ENCODE measurements at regions not wholly inside any gene's neighbourhood (a gene's known extent, or its start where the extent isn't known, plus 50 kb on each side); places are given as distances from the start of the nearest gene placed in this dataset.

DNA sequence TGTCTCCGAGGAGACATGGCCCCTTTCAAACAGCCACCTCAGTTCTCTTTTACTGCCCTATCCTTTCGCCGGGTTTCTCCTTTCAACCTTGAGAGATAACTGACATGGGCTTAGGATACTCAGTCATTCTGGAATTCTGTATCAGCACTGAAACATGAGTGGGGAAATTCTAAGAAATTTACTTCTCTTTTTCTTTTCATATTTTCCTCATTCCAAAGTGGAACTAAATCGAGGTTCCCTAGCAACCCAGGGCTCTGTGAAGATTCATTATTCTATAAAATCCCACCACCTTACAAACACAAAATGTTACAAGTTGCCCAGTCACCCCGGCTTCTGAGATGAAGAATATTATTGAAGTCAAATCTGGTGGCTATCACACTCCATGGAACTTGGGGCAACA lies 319.2 kb downstream of the ENC1 start:
- no peak for DNase-seq (ENCODE audit: low read depth in 2 of 2)

DNA sequence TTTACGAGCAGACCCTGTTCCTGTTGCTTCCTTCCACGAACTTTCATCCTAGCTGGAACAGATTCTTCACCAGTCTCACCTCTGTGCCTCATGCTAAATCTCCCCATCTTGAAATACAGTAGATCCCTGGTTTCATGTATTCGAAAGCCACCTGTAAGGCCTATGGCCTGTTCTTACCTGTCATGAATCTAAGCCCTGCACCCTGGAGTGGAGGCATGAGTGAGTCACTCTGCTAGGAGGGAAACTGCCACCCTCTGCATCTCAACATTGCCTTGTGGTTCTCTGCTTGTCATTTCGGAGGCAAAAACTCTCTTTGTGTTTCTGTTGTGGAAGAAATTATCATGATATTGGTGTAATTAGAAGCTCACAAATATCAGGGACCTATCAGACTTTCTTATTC lies 320.0 kb downstream of the ENC1 start:
- no peak for DNase-seq (ENCODE audit: low read depth in 2 of 2)

GRCh38 chr5:74319076-74319475 lies 321.5 kb downstream of the ENC1 start:
- no peak for DNase-seq (ENCODE audit: low read depth in 2 of 2)

DNA sequence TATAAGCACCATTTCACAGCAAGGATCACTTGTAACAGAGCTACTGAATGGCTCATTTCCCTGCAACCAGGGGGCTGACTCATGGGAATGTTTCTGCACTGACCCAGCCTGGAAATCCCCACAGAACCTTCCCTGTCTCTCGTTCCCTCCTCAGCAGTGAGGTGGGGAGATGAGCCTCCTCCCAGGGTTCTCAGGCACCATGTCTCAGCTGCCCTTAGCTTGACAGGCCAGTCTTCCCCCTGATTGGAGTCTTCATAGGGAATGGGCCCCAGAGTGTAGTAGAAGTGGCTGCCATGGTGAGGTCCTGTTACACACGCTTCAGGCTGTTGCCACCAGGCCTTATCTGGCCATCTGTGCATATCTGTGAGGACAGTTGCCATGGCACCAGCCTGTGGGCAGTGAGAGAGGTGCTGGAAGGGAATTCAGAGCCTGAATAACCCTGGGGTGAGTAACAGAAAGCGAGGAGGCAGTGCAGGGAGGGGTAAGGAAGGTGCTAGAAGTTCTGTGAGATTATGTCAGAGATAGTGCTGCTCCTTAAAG lies 324.4 kb downstream of the ENC1 start:
- DNase-seq (ENCODE audit: low read depth in 2 of 2), result no peak

- DNase-seq (ENCODE audit: low read depth in 2 of 2), result no peak
These were observed 325.6 kb downstream of the ENC1 start for GRCh38 chr5:74314906-74315305.

DNA sequence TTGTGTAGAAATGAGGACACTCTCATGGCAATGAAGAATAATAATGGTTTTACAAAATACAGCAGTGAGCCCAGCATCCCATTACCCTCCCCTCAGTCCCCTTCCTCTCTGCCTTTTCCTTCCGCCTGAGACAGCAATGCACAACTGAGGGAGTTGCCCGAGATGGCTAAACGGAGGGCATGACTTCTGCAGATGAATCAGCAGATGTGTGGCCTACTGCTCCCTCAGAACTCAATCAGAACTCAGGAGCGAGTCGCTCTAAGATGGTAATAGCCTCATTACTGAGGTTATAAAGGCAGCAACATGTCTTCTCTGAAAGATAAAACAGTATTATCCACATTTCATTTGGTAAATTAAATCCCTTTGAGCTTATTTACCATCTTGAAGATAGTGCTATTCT lies 326.6 kb downstream of the ENC1 start:
- no peak for DNase-seq (ENCODE audit: low read depth in 2 of 2)

GRCh38 chr5:74312746-74313145 lies 327.8 kb downstream of the ENC1 start:
- DNase-seq (ENCODE audit: low read depth in 2 of 2), result no peak

DNA sequence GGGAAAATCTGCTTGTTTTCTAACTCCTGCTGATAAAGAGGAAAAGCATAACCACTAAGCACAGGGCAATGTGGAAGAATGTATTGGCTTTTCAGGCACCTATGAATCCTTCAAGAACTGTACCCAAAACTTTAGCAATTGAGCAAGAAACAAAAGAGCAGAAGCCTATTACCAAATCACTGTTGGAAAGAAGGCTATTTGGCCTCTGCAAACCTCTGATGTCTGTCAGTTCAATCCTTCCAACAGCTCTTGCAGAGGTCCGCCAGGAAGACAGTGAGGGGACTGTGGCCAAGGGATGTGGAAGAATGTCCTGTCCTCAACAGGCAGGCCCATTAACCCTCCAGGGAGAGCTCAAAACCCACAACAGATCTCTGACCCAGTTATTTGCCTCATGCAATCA lies 328.6 kb downstream of the ENC1 start:
- DNase-seq (ENCODE audit: low read depth in 2 of 2), result no peak

GRCh38 chr5:74310997-74311930 lies 329.3 kb downstream of the ENC1 start:
- no peak for DNase-seq (ENCODE audit: low read depth in 2 of 2)

GRCh38 chr5:74310386-74310785 lies 330.1 kb downstream of the ENC1 start:
- no peak for DNase-seq (ENCODE audit: low read depth in 2 of 2)

DNA sequence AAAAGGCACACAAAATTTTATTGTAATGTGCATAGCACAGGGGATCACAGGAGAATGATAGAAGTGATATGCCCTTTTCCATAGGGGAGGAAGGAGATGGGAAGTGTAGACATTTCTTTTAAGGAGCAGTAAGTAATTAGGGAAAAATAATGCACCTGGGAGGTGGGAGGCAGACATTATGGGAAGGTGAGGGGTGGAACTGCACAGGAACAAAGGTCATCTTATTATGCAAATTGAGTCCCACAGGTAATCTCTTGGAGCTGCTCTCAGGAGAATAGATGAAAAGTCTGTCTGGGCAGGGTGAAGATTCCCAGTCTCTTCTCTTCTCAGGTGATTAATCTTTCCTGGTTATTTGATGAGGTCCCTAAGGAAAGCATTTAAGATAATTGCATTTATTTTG lies 331.5 kb downstream of the ENC1 start:
- no peak for DNase-seq (ENCODE audit: low read depth in 2 of 2)

- DNase-seq (ENCODE audit: low read depth in 2 of 2), result no peak
These were observed 333.7 kb downstream of the ENC1 start for GRCh38 chr5:74306845-74307244.

DNA sequence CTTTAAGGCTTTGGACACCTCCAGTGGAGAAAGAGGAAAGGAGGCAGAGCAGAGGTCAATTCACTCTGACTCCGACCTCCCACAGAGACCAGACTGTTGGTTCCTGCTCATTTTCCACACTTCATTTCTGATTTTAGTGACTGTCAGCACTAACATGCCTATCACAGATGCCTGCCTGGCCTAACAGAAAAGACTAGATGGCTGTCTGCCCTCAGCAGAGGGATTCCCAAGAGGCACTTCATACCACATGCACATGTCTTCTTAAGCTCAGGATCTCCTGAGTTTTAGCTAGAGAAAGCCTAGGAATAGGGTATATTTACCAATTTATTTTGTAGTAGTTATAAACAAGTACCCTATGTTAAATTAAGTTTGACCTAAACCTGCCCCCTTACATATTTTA lies 336.0 kb downstream of the ENC1 start:
- no peak for DNase-seq (ENCODE audit: low read depth in 2 of 2)

- no peak for DNase-seq (ENCODE audit: low read depth in 2 of 2)
These were observed 336.9 kb downstream of the ENC1 start for GRCh38 chr5:74303578-74303977.

DNA sequence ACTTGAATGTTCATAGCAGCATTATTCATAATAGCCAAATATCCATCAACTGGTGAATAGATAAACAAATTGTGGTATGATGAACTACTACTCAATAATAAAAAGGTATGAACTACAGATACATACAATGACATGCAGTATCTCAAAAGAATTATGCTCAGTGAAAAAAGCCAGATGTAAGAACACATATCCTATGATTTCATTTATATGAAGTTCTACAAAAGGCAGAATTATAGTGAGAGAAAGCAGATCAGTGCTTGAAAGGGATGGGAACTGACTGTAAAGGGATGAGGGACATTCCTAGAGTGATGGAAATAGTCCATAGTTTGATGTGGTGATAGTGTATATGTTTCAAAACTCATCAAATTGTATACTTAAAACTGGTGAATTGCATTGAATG lies 339.0 kb downstream of the ENC1 start:
- no peak for DNase-seq (ENCODE audit: low read depth in 2 of 2)

DNA sequence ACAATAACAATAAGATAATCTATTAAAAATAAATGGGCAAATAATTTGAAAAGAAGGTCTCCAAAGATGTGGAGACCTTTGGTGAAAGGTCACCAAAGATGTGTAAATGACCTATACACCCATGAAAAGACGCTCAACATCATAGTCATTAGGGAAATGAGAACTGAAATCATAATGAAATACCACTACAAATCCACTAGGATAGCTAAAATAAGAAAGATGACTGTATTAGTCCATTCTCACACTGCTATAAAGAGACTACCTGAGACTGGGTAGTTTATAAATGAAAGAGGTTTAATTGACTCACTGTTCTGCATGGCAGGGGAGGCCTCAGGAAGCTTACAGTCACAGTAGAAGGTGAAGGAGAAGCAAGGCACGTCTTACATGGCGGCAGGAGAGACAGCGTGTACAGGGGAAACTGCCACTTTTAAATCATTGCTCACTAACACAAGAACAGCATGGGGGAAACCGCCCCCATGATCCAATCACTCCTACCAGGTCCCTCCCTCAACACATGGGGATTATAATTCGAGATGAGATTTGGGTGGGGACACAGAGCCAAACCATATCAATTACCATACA lies 339.6 kb downstream of the ENC1 start:
- no peak for DNase-seq (ENCODE audit: low read depth in 2 of 2)

GRCh38 chr5:74299833-74300232 lies 340.7 kb downstream of the ENC1 start:
- DNase-seq (ENCODE audit: low read depth in 2 of 2), result no peak

DNA sequence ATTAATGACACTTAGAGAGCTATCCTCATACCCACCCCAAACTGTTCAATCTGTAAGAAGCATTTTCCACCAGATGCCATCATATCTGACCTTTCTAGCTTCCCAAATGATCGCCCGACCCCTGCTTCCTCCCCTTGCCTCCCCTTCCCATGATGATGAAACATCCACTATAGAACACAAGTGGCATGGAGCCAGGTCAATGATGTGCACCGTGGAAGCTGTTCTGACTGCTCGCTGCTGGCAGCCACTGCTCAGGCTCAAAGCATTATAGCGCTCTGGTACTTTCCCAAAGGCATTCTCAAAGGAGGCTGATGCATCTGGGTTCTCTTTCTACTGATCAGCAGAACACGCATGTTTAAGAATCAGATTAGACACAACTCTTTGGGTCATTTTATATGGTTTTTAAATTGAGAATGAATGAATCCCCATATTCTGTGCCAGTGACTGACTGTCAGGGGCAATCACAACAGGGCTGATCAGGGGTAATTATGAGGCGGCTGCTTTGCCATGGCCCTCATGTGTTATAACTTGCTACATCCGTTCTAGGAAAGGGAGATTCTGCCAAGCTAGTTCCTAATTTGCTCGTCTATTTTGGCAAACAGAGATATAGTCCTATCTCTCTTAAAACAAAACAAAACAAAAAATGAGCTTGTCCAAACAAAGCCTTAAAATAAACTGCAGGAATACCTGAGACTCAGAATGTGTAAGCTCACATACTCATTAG lies 343.7 kb downstream of the ENC1 start:
- no peak for DNase-seq (ENCODE audit: low read depth in 2 of 2)

- no peak for DNase-seq (ENCODE audit: low read depth in 2 of 2)
These were observed 344.9 kb downstream of the ENC1 start for GRCh38 chr5:74295676-74296075.

GRCh38 chr5:74295141-74295540 lies 345.4 kb downstream of the ENC1 start:
- no peak for DNase-seq (ENCODE audit: low read depth in 2 of 2)

DNA sequence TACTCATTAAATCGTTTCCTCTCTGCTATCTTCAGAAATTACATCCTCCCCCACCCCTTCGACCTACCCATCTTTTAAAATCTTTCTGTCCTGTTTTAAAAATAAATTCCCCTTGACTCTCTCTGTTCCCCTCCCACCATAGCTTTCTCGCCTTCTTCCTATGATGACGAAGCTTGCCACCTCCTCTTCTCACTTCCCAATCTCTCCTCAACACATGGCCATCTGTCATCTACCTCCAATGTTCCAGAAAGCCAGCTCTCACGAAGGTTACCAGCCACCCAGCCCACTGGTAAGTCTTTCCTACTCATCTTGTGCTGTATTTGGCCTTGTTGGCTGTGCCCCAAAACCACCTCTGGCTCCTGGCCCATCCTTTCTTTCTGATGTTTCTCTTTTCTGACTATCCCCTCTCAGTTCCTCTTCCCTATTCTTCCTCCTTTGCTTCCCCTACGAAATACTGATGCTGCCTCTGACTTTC lies 346.3 kb downstream of the ENC1 start:
- no peak for DNase-seq (ENCODE audit: low read depth in 2 of 2)

- DNase-seq (ENCODE audit: low read depth in 2 of 2), result no peak
These were observed 347.3 kb downstream of the ENC1 start for GRCh38 chr5:74293182-74293581.

All from stimulated activated CD8-positive, alpha-beta memory T cell treated with anti-CD3 and anti-CD28 coated beads, Interleukin-15, amount 100 ng/mL, for 4 hours (primary cell).